B cell (primary cell): ENCODE measurements at regions not wholly inside any gene's neighbourhood (a gene's known extent, or its start where the extent isn't known, plus 50 kb on each side); places are given as distances from the start of the nearest gene placed in this dataset.

ENCODE experiments used
- CTCF ChIP-seq: fragments of 200-600 bp; IDR thresholded peaks from one replicate; pipeline ENCODE4 v1.8.0; 2022; ENCODE audit warnings: antibody characterized with exemption, mild to moderate bottlenecking
- EZH2 ChIP-seq: IDR thresholded peaks from 2 replicates; pipeline ENCODE4 v1.6.1; 2012; ENCODE audit warnings: borderline replicate concordance, low read depth, mild to moderate bottlenecking, moderate library complexity, low read length; ENCODE audit not compliant: insufficient read depth, poor library complexity, severe bottlenecking

- TF ChIP-seq CTCF (no peak), EZH2 (no peak)
Observed at GRCh38 chr3:144265542-144266100, 294.0 kb downstream of the DIPK2A start.
